Suprapubic skin (tissue), 3 donors: ENCODE measurements at regions not wholly inside any gene's neighbourhood (a gene's known extent, or its start where the extent isn't known, plus 50 kb on each side); places are given as distances from the start of the nearest gene placed in this dataset.

Source experiments
- EP300 ChIP-seq: sonication (generic); formaldehyde crosslinking; IDR thresholded peaks from one replicate; pipeline ENCODE4 v1.6.1; 2017; ENCODE audit warnings: antibody characterized with exemption
- POLR2A ChIP-seq, 2 donors: fragments of 450-650 bp; IDR thresholded peaks; one replicate each; pipeline ENCODE4 v1.6.1; 2017; ENCODE audit warnings: antibody characterized with exemption in 2 of 2, mild to moderate bottlenecking in 2 of 2, moderate library complexity in 2 of 2
- TF ChIP-seq, protein P1 (sequence below), 2 donors: fragments of 200-600 bp in 1 of 2; fragments of 450-650 bp in 1 of 2; sonication (generic) in 1 of 2; IDR thresholded peaks; one replicate each; pipeline ENCODE4 v1.5.1; 2016 to 2019; ENCODE audit warnings: antibody characterized with exemption in 2 of 2, mild to moderate bottlenecking in 1 of 2, moderate library complexity in 1 of 2

- no peak for TF ChIP-seq EP300
- TF ChIP-seq, protein P1, sequence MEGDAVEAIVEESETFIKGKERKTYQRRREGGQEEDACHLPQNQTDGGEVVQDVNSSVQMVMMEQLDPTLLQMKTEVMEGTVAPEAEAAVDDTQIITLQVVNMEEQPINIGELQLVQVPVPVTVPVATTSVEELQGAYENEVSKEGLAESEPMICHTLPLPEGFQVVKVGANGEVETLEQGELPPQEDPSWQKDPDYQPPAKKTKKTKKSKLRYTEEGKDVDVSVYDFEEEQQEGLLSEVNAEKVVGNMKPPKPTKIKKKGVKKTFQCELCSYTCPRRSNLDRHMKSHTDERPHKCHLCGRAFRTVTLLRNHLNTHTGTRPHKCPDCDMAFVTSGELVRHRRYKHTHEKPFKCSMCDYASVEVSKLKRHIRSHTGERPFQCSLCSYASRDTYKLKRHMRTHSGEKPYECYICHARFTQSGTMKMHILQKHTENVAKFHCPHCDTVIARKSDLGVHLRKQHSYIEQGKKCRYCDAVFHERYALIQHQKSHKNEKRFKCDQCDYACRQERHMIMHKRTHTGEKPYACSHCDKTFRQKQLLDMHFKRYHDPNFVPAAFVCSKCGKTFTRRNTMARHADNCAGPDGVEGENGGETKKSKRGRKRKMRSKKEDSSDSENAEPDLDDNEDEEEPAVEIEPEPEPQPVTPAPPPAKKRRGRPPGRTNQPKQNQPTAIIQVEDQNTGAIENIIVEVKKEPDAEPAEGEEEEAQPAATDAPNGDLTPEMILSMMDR (IDR thresholded peaks at IDR 0.05) = no peak
- TF ChIP-seq POLR2A (IDR thresholded peaks at IDR 0.05) = no peak
These were observed 405.5 kb downstream of the SHQ1 start for GRCh38 chr3:72442759-72443158.
